ENCODE measurements at regions not wholly inside any gene's neighbourhood (a gene's known extent, or its start where the extent isn't known, plus 50 kb on each side); places are given as distances from the start of the nearest gene placed in this dataset.

GRCh38 chrX:39465906-39466305, 631.9 kb downstream of the BCOR start:
- Mint-ChIP-seq H3K9me3 (no peaks in the 10 kb centered on the region), H3K27ac (no peak overlapping the region; the same call in 1 of the 2 replicates), H3K4me3 (no peak overlapping the region), H3K4me1 (ENCODE audit: low read depth) (peaks cover 5% of the 10 kb centered on the region; the same call in 1 of the 2 replicates), H3K36me3 (ENCODE audit: low read depth) (no peaks in the 10 kb centered on the region), H3K27me3 (ENCODE audit: insufficient read depth) (peaks cover 2% of the 10 kb centered on the region; the same call in 1 of the 2 replicates)
- no peak for TF ChIP-seq CTCF (IDR thresholded peaks at IDR 0.05)
- DNase-seq: no peak

DNA sequence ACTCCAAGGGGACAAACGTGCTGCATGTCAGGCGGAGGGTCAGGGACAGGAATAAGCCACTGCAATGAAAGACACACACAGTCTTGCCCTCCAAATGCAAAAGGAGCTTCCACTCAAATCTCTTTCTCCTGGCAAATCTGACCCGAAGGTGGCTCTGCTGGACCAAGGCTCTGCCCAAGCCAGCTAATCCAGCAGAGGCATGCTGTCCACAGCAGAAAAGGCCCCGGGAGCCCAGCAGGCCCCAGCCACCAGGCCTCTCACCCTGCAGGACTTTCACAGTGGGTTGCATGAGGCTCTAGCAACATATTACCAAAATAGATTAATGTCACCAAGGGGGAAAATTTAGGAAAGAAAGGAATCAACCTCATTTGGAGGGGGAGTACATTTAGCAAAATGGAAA, 628.6 kb downstream of the BCOR start:
- Mint-ChIP-seq H3K9me3 (no peaks in the 10 kb centered on the region), H3K36me3 (ENCODE audit: low read depth) (no peaks in the 10 kb centered on the region), H3K27ac (no peak overlapping the region), H3K4me3 (no peak overlapping the region), H3K4me1 (ENCODE audit: low read depth) (peaks cover 5% of the 10 kb centered on the region; the same call in 1 of the 2 replicates), H3K27me3 (ENCODE audit: insufficient read depth) (peaks cover 2% of the 10 kb centered on the region; the same call in 1 of the 2 replicates)
- DNase-seq: no peak
- no peak for TF ChIP-seq CTCF (IDR thresholded peaks at IDR 0.05)

- H3K27ac Mint-ChIP-seq: no peak overlapping the region
- peaks cover 2% of the 10 kb centered on the region; the same call in 1 of the 2 replicates for H3K27me3 Mint-ChIP-seq (ENCODE audit: insufficient read depth)
- H3K4me3 Mint-ChIP-seq: no peak overlapping the region
- H3K9me3 Mint-ChIP-seq: no peaks in the 10 kb centered on the region
- no peak for DNase-seq
- TF ChIP-seq CTCF (IDR thresholded peaks at IDR 0.05): no peak
- H3K36me3 Mint-ChIP-seq (ENCODE audit: low read depth): no peaks in the 10 kb centered on the region
- peaks cover 5% of the 10 kb centered on the region; the same call in 1 of the 2 replicates for H3K4me1 Mint-ChIP-seq (ENCODE audit: low read depth)
These were observed 627.0 kb downstream of the BCOR start for GRCh38 chrX:39470588-39471407.

- no peak for DNase-seq
- H3K27ac Mint-ChIP-seq: no peak overlapping the region
- H3K4me3 Mint-ChIP-seq: no peak overlapping the region
- H3K36me3 Mint-ChIP-seq (ENCODE audit: low read depth): no peaks in the 10 kb centered on the region
- H3K9me3 Mint-ChIP-seq: no peaks in the 10 kb centered on the region
- no peak for TF ChIP-seq CTCF (IDR thresholded peaks at IDR 0.05)
- peaks cover 5% of the 10 kb centered on the region; the same call in 1 of the 2 replicates for H3K4me1 Mint-ChIP-seq (ENCODE audit: low read depth)
- H3K27me3 Mint-ChIP-seq (ENCODE audit: insufficient read depth): no peaks in the 10 kb centered on the region; the same call in 1 of the 2 replicates
These were observed 625.6 kb downstream of the BCOR start for GRCh38 chrX:39472161-39472560.

DNA sequence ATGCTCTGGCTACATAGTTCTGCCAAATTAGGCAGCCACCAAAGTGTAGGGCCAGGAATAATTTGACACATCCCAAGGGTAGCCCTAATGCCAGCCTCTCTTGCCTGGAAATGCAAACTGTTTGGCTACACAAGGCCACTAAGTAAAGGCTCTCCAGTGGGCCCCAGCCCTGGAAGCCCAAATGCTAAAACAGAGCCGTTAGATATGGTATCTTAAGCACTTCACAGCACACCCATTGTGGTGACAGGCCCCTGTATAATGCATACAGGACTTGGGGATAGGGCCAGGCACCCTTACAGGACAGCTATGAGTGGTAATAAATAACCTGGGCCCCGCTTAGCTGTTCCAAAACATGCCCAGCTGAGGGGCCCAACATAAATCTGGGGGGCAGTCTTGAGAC, 623.9 kb downstream of the BCOR start:
- Mint-ChIP-seq H3K27me3 (ENCODE audit: insufficient read depth) (no peaks in the 10 kb centered on the region), H3K27ac (no peak overlapping the region), H3K4me3 (no peak overlapping the region), H3K9me3 (no peaks in the 10 kb centered on the region), H3K36me3 (ENCODE audit: low read depth) (no peaks in the 10 kb centered on the region), H3K4me1 (ENCODE audit: low read depth) (peaks cover 5% of the 10 kb centered on the region; the same call in 1 of the 2 replicates)
- TF ChIP-seq CTCF (IDR thresholded peaks at IDR 0.05): no peak
- DNase-seq: no peak

Data from HFFc6 (cell line).